ENCODE measurements at regions not wholly inside any gene's neighbourhood (a gene's known extent, or its start where the extent isn't known, plus 50 kb on each side); places are given as distances from the start of the nearest gene placed in this dataset.

DNA sequence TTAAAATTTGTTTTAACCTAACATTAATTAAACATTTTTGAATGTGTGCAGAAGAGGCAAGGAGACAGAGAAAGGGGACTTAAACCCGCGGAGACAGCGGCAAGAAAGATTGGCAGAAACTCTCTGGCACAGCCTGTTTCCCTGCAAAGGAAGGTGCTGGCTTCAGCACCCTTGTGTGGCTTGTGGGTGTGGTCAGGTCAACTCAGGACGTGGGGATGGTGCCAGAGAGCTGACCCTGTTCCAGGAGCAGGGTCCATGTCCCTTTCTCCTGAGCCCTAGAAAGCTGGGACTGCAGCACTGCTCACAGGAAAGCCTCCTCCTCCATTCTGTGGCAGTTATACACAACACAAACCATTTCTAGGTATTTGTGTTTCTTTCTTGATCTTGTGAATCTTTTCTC, 176.2 kb upstream of the ST6GAL2 start:
- H3K27me3 ChIP-seq (ENCODE audit: low read depth, low read length): no peaks in the 10 kb centered on the region
- H4K20me1 ChIP-seq (ENCODE audit: insufficient read depth, low read length): no peaks in the 10 kb centered on the region
- H3K9me3 ChIP-seq (ENCODE audit: insufficient read depth, low read length): no peaks in the 10 kb centered on the region
- H2AFZ ChIP-seq (ENCODE audit: low read depth, low read length): no peak overlapping the region
- H3K4me3 ChIP-seq (ENCODE audit: low read length): no peak overlapping the region
- H3K4me2 ChIP-seq (ENCODE audit: low read length): no peak overlapping the region
- no peak overlapping the region for H3K9ac ChIP-seq (ENCODE audit: low read length)
- H3K4me1 ChIP-seq (ENCODE audit: low read length): no peaks in the 10 kb centered on the region
- TF ChIP-seq EZH2phosphoT487 (IDR thresholded peaks at IDR 0.05; ENCODE audit: low read depth): no peak
- TF ChIP-seq, protein P1, sequence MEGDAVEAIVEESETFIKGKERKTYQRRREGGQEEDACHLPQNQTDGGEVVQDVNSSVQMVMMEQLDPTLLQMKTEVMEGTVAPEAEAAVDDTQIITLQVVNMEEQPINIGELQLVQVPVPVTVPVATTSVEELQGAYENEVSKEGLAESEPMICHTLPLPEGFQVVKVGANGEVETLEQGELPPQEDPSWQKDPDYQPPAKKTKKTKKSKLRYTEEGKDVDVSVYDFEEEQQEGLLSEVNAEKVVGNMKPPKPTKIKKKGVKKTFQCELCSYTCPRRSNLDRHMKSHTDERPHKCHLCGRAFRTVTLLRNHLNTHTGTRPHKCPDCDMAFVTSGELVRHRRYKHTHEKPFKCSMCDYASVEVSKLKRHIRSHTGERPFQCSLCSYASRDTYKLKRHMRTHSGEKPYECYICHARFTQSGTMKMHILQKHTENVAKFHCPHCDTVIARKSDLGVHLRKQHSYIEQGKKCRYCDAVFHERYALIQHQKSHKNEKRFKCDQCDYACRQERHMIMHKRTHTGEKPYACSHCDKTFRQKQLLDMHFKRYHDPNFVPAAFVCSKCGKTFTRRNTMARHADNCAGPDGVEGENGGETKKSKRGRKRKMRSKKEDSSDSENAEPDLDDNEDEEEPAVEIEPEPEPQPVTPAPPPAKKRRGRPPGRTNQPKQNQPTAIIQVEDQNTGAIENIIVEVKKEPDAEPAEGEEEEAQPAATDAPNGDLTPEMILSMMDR (IDR thresholded peaks at IDR 0.05; ENCODE audit: low read depth, low read length): no peak
- no peak overlapping the region for H3K27ac ChIP-seq (ENCODE audit: low read length)
- H3K79me2 ChIP-seq (ENCODE audit: low read length): no peaks in the 10 kb centered on the region
- H3K36me3 ChIP-seq (replicated peaks; ENCODE audit: low read depth, low read length): no peaks in the 10 kb centered on the region

DNA sequence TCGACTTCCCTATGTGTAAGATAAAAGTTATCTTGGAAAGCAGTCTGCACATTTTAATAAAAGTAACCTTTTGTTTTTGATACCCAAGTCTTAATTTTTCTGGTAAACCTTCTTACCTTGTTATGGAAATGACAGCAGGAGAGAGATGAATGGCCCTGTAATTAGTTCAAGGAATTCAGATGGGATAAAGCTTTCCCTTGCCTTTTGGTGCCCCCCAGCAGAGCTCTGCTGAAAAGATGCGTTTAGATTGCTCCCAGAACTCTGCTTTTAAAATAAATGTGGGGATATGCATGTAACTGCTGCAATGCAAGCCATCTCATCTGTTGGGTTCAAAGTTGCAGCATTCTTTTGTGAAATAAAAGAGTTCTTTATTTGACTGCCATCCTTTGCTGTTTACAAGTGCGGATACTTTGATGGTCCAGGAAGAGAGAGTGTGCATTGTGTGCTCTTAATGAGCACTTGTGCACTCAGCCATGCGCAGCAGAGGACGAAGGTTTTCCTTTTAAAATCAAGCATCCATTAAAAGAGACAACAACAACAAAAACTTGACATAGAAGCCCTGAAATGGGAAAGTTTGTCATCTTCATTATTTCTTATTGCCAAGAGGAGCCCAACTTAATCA, 176.7 kb upstream of the ST6GAL2 start:
- Histone ChIP-seq H3K27ac (ENCODE audit: low read length) (no peak overlapping the region), H3K9ac (ENCODE audit: low read length) (no peak overlapping the region), H3K4me1 (ENCODE audit: low read length) (no peaks in the 10 kb centered on the region), H3K9me3 (ENCODE audit: insufficient read depth, low read length) (no peaks in the 10 kb centered on the region), H3K79me2 (ENCODE audit: low read length) (no peaks in the 10 kb centered on the region), H3K36me3 (replicated peaks; ENCODE audit: low read depth, low read length) (no peaks in the 10 kb centered on the region), H3K27me3 (ENCODE audit: low read depth, low read length) (no peaks in the 10 kb centered on the region), H3K4me2 (ENCODE audit: low read length) (no peak overlapping the region), H2AFZ (ENCODE audit: low read depth, low read length) (no peak overlapping the region), H3K4me3 (ENCODE audit: low read length) (no peak overlapping the region), H4K20me1 (ENCODE audit: insufficient read depth, low read length) (no peaks in the 10 kb centered on the region)
- TF ChIP-seq, protein P1 (IDR thresholded peaks at IDR 0.05; ENCODE audit: low read depth, low read length): no peak

DNA sequence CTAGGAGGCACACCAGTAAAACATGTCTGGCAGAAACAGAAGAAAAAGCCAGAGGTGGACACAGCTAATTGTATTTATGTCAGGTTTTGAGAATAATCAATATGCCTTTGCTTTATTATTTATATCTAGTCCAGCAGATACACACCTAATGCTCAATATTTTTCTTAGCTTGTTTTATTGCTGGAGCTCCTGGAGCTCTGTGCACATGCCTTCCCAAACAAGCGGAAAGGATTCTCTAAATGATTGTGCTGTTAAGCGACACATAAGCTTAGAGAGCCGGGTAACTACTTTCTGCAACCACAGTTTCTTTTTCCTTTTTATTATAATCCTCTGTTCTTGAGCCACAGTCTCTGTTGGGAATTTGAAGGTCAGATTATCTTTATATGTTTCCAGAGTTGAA, 177.3 kb upstream of the ST6GAL2 start:
- Histone ChIP-seq H3K4me1 (ENCODE audit: low read length) (no peaks in the 10 kb centered on the region), H3K9ac (ENCODE audit: low read length) (no peak overlapping the region), H3K79me2 (ENCODE audit: low read length) (no peaks in the 10 kb centered on the region), H3K4me3 (ENCODE audit: low read length) (no peak overlapping the region), H3K27ac (ENCODE audit: low read length) (no peak overlapping the region), H3K36me3 (replicated peaks; ENCODE audit: low read depth, low read length) (no peaks in the 10 kb centered on the region), H3K4me2 (ENCODE audit: low read length) (no peak overlapping the region), H4K20me1 (ENCODE audit: insufficient read depth, low read length) (no peaks in the 10 kb centered on the region), H3K27me3 (ENCODE audit: low read depth, low read length) (no peaks in the 10 kb centered on the region), H3K9me3 (ENCODE audit: insufficient read depth, low read length) (no peaks in the 10 kb centered on the region), H2AFZ (ENCODE audit: low read depth, low read length) (no peak overlapping the region)
- TF ChIP-seq, protein P1 (IDR thresholded peaks at IDR 0.05; ENCODE audit: low read depth, low read length): no peak
- no peak for TF ChIP-seq EZH2phosphoT487 (IDR thresholded peaks at IDR 0.05; ENCODE audit: low read depth)

DNA sequence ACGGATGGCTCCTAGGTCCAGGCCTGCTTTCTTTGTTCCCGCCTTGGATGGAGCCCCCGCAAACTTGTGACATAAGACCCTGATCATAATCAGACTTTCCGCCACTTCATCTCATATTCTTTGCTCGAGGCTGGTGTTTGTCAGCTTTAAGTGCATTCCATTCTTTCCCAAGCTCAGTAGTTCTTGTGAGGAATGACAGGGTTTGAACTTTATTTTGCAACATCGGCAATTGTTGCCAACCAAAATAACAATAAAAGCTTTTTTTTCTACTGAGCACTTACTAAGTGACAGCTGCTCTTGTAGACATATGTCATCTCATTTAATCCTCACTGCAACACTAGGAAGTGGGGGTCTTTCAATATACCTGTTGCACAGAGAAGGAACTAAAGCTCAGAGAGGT, 178.8 kb upstream of the ST6GAL2 start:
- Histone ChIP-seq H3K27ac (ENCODE audit: low read length) (no peak overlapping the region), H3K9ac (ENCODE audit: low read length) (no peak overlapping the region), H3K79me2 (ENCODE audit: low read length) (no peaks in the 10 kb centered on the region), H2AFZ (ENCODE audit: low read depth, low read length) (no peak overlapping the region), H3K4me3 (ENCODE audit: low read length) (no peak overlapping the region), H3K9me3 (ENCODE audit: insufficient read depth, low read length) (no peaks in the 10 kb centered on the region), H4K20me1 (ENCODE audit: insufficient read depth, low read length) (no peaks in the 10 kb centered on the region), H3K27me3 (ENCODE audit: low read depth, low read length) (no peaks in the 10 kb centered on the region), H3K4me1 (ENCODE audit: low read length) (no peaks in the 10 kb centered on the region), H3K4me2 (ENCODE audit: low read length) (no peak overlapping the region), H3K36me3 (replicated peaks; ENCODE audit: low read depth, low read length) (no peaks in the 10 kb centered on the region)
- TF ChIP-seq, protein P1 (IDR thresholded peaks at IDR 0.05; ENCODE audit: low read depth, low read length): no peak
